ENCODE measurements at regions not wholly inside any gene's neighbourhood (a gene's known extent, or its start where the extent isn't known, plus 50 kb on each side); places are given as distances from the start of the nearest gene placed in this dataset.

DNA sequence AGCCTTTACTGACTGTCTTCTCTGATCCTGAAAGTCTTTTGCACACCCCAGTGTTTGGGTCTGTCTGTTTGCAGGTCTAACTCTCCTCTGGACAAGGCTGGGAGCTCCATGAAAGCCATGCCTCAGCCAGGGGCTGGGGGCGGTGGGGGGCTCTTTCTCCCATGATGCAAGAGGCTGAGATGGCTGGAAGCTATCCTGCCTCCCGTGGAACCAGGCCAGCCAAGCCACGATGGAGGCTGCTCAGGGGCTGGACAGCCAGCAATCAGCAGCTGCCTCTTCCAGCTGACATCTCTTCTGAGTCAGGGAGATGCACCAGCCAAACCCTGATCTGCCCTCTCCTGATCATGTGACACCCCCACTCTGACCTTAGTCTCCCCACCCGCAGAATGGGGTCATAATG is 154.0 kb downstream of the BARX1 start:
- Histone ChIP-seq H3K4me3 (replicated peaks in 1 of 3) (no peak overlapping the region), H3K27ac (no peak overlapping the region), H3K27me3 (no peaks in the 10 kb centered on the region), H3K36me3 (no peaks in the 10 kb centered on the region), H3K4me1 (no peaks in the 10 kb centered on the region), H3K9me3 (no peaks in the 10 kb centered on the region)
- TF ChIP-seq POLR2A (IDR thresholded peaks at IDR 0.05), result no peak
- TF ChIP-seq, protein P1, sequence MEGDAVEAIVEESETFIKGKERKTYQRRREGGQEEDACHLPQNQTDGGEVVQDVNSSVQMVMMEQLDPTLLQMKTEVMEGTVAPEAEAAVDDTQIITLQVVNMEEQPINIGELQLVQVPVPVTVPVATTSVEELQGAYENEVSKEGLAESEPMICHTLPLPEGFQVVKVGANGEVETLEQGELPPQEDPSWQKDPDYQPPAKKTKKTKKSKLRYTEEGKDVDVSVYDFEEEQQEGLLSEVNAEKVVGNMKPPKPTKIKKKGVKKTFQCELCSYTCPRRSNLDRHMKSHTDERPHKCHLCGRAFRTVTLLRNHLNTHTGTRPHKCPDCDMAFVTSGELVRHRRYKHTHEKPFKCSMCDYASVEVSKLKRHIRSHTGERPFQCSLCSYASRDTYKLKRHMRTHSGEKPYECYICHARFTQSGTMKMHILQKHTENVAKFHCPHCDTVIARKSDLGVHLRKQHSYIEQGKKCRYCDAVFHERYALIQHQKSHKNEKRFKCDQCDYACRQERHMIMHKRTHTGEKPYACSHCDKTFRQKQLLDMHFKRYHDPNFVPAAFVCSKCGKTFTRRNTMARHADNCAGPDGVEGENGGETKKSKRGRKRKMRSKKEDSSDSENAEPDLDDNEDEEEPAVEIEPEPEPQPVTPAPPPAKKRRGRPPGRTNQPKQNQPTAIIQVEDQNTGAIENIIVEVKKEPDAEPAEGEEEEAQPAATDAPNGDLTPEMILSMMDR (IDR thresholded peaks at IDR 0.05), result no peak
- no peak for DNase-seq
- intact Hi-C loops (cut with DNase I), result no loop called here
- 67 to 84% methylated on average over 3 of the region's 4 CpGs for WGBS, 2 donors

- no peak overlapping the region for H3K4me3 ChIP-seq (replicated peaks in 1 of 3)
- no peak overlapping the region for H3K27ac ChIP-seq
- WGBS, 2 donors, result 95 to 98% methylated on average over 1 of the region's 1 CpG
- TF ChIP-seq, protein P1 (IDR thresholded peaks at IDR 0.05), result no peak
- no peak for TF ChIP-seq POLR2A (IDR thresholded peaks at IDR 0.05)
- intact Hi-C loops (cut with DNase I), result no loop called here
- no peaks in the 10 kb centered on the region for H3K36me3 ChIP-seq
- H3K4me1 ChIP-seq, result no peaks in the 10 kb centered on the region
- no peaks in the 10 kb centered on the region for H3K27me3 ChIP-seq
- DNase-seq, result no peak
- peaks cover 4% of the 10 kb centered on the region for H3K9me3 ChIP-seq
These were observed 162.8 kb downstream of the BARX1 start for GRCh38 chr9:93792358-93792757.

DNA sequence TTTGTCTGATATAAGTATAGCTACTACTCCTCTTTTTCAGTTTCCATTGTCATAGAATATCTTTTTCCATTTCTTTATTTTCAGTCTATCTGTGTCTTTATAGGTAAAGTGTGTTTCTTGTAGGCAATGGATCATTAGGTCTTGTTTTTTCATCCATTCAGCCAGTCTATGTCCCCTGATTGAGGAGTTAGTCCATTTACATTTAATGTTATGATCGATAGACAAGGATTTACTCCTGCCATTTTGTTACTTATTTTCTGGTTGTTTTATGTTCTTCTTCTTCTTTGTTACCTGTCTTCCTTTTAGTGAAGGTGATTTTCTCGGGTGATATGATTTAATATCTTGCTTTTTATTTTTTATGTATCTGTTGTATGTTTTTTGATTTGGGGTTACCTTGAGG is 169.0 kb downstream of the BARX1 start:
- TF ChIP-seq POLR2A (IDR thresholded peaks at IDR 0.05), result no peak
- TF ChIP-seq, protein P1 (IDR thresholded peaks at IDR 0.05), result no peak
- Histone ChIP-seq H3K27ac (no peak overlapping the region), H3K4me1 (no peaks in the 10 kb centered on the region), H3K4me3 (replicated peaks in 1 of 3) (no peak overlapping the region), H3K9me3 (peaks cover 4% of the 10 kb centered on the region), H3K36me3 (no peaks in the 10 kb centered on the region), H3K27me3 (no peaks in the 10 kb centered on the region)
- intact Hi-C loops (cut with DNase I), result no loop called here
- WGBS, 2 donors, result 86 to 89% methylated on average over 2 of the region's 2 CpGs
- no peak for DNase-seq

DNA sequence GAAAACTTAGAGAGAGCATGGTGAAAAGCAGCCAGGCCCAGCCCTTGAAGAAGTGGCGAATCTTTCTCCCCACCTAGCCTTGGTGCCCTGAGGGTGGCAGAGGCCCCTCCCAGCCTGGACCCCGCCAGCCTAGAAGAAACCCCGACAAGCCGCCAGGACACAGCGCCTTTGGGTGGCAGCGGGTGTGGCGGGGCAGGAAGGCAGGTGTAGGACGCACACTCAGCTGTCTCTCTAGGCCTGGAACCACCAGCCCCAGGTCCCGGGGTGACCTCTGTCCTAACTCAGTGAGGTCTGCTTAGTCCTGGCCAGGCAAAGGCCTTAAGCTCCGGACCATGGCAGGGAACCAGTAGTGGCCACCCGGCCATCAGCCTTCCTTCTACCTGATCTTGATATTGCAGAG is 178.3 kb downstream of the BARX1 start:
- Histone ChIP-seq H3K9me3 (no peaks in the 10 kb centered on the region), H3K4me1 (no peaks in the 10 kb centered on the region), H3K36me3 (no peaks in the 10 kb centered on the region), H3K27ac (no peak overlapping the region), H3K27me3 (no peaks in the 10 kb centered on the region), H3K4me3 (replicated peaks in 1 of 3) (no peak overlapping the region)
- intact Hi-C loops (cut with DNase I), result no loop called here
- 93 to 95% methylated on average over 10 to 11 of the region's 11 CpGs for WGBS, 2 donors
- DNase-seq, result no peak
- TF ChIP-seq, protein P1 (IDR thresholded peaks at IDR 0.05), result no peak
- TF ChIP-seq POLR2A (IDR thresholded peaks at IDR 0.05), result no peak

- H3K4me1 ChIP-seq, result no peaks in the 10 kb centered on the region
- intact Hi-C loops (cut with DNase I), result no loop called here
- no peaks in the 10 kb centered on the region for H3K9me3 ChIP-seq
- TF ChIP-seq, protein P1 (IDR thresholded peaks at IDR 0.05), result no peak
- no peak for TF ChIP-seq POLR2A (IDR thresholded peaks at IDR 0.05)
- no peak for DNase-seq
- H3K27ac ChIP-seq, result no peak overlapping the region
- H3K4me3 ChIP-seq (replicated peaks in 1 of 3), result no peak overlapping the region
- WGBS, 2 donors, result 82% methylated on average over 1 of the region's 1 CpG
- no peaks in the 10 kb centered on the region for H3K27me3 ChIP-seq
- H3K36me3 ChIP-seq, result no peaks in the 10 kb centered on the region
These were observed 178.9 kb downstream of the BARX1 start for GRCh38 chr9:93776256-93776655.

All from thyroid gland (tissue), 4 donors.